H1 (cell line): ENCODE measurements at regions not wholly inside any gene's neighbourhood (a gene's known extent, or its start where the extent isn't known, plus 50 kb on each side); places are given as distances from the start of the nearest gene placed in this dataset.

Experiments used
- CTCF ChIA-PET: fragments of 300-600 bp; sonication (Branson Sonifier 250); formaldehyde crosslinking; loops from one replicate; lab custom pipeline; 2021; ENCODE audit not compliant: partially characterized antibody; lab: Charles Lee
- POLR2A ChIA-PET: fragments of 300-600 bp; sonication (Branson Sonifier 250); formaldehyde crosslinking; loops from one replicate; lab custom pipeline; 2021; ENCODE audit warnings: inconsistent platforms; ENCODE audit not compliant: partially characterized antibody; lab: Charles Lee
- DNase-seq, 2 experiments: peaks; one replicate each; pipeline versions ENCODE4 v3.0.0 to v3.0.0-alpha.2; 2010 to 2022; ENCODE audit warnings: low spot score in 2 of 2, low read depth in 1 of 2, mixed read lengths in 1 of 2
- FAIRE-seq: peaks from 2 replicates; lab custom pipeline; 2011; peaks lifted over from hg19 to GRCh38; lab: Jason Lieb, UNC
- H2AFZ ChIP-seq: 2 replicates; pipeline ENCODE4 v1.8.1; 2012; ENCODE audit warnings: low read length, inconsistent platforms
- H2AK5ac ChIP-seq: 2 replicates; pipeline ENCODE4 v1.6.1; 2013; ENCODE audit warnings: low read depth, low read length
- H2BK120ac ChIP-seq: replicated peaks from 2 replicates; pipeline ENCODE3; 2013; ENCODE audit warnings: low read depth, low read length, inconsistent platforms
- H2BK12ac ChIP-seq: 2 replicates; pipeline ENCODE4 v1.6.1; 2013; ENCODE audit warnings: low read depth, low read length
- H2BK15ac ChIP-seq: 2 replicates; pipeline ENCODE4 v1.6.1; 2013; ENCODE audit warnings: low read length
- H2BK20ac ChIP-seq: 2 replicates; pipeline ENCODE4 v1.6.1; 2013; ENCODE audit warnings: low read length
- H2BK5ac ChIP-seq: 2 replicates; pipeline ENCODE4 v1.6.1; 2013; ENCODE audit warnings: low read depth, low read length
- H3K14ac ChIP-seq: 2 replicates; pipeline ENCODE4 v1.6.1; 2013; ENCODE audit warnings: inconsistent platforms; ENCODE audit not compliant: insufficient read length
- H3K18ac ChIP-seq: 2 replicates; pipeline ENCODE4 v1.6.1; 2013; ENCODE audit warnings: low read length; ENCODE audit errors: extremely low read depth
- H3K23ac ChIP-seq: 2 replicates; pipeline ENCODE4 v1.6.1; 2013; ENCODE audit warnings: inconsistent platforms; ENCODE audit not compliant: insufficient read length
- H3K23me2 ChIP-seq: 2 replicates; pipeline ENCODE4 v1.6.1; 2013; ENCODE audit warnings: low read depth, low read length
- H3K27ac ChIP-seq: 2 replicates; pipeline ENCODE4 v1.6.1; 2011; ENCODE audit warnings: low read depth, low read length, inconsistent platforms
- H3K27me3 ChIP-seq, 4 experiments: replicated peaks in 1 of 4; 1 replicate in 1 of 4; 2 replicates in 3 of 4; pipeline versions ENCODE4 v1.6.1 to v1.8.1; 2011 to 2013; ENCODE audit warnings: low read length in 3 of 4, mild to moderate bottlenecking in 3 of 4, inconsistent platforms in 2 of 4, mixed read lengths in 2 of 4, moderate library complexity in 1 of 4; ENCODE audit not compliant: control insufficient read depth in 3 of 4, insufficient read depth in 3 of 4; ENCODE audit errors: extremely low read depth in 1 of 4
- H3K36me3 ChIP-seq, 4 experiments: 2 replicates each; pipeline versions ENCODE4 v1.6.1 to v1.8.1; 2011 to 2013; ENCODE audit warnings: mild to moderate bottlenecking in 4 of 4, low read length in 3 of 4, moderate library complexity in 2 of 4, control low read depth in 1 of 4, inconsistent platforms in 1 of 4; ENCODE audit not compliant: insufficient read depth in 4 of 4, control insufficient read depth in 2 of 4
- H3K4ac ChIP-seq: replicated peaks from 2 replicates; pipeline ENCODE3; 2013; ENCODE audit warnings: low read length, low read depth, mixed read lengths, inconsistent platforms; ENCODE audit not compliant: insufficient read length
- H3K4me1 ChIP-seq, 4 experiments: replicated peaks in 1 of 4; 1 replicate in 1 of 4; 2 replicates in 3 of 4; pipeline versions ENCODE4 v1.6.1 to v1.8.1; 2011 to 2013; ENCODE audit warnings: low read length in 3 of 4, inconsistent platforms in 2 of 4, mixed read lengths in 1 of 4; ENCODE audit not compliant: insufficient read depth in 4 of 4, control insufficient read depth in 3 of 4
- H3K4me2 ChIP-seq, 2 experiments: 2 replicates each; pipeline versions ENCODE4 v1.6.1 to v1.8.1; 2011 to 2013; ENCODE audit warnings: low read depth in 2 of 2, low read length in 2 of 2, control low read depth in 1 of 2, inconsistent platforms in 1 of 2, mild to moderate bottlenecking in 1 of 2; ENCODE audit not compliant: insufficient read depth in 1 of 2
- H3K4me3 ChIP-seq, 4 experiments: fragments of 200-600, 300-600 bp in 1 of 4; sonication (generic), shearing (Covaris generic), sonication (Bioruptor Twin) in 1 of 4; 2 replicates each; pipeline versions ENCODE4 v1.5.1 to v1.8.1; 2011 to 2016; ENCODE audit warnings: low read length in 4 of 4, low read depth in 3 of 4, control low read depth in 2 of 4, inconsistent platforms in 2 of 4, mild to moderate bottlenecking in 2 of 4, mixed read lengths in 1 of 4, moderate library complexity in 1 of 4; ENCODE audit not compliant: insufficient read depth in 2 of 4; ENCODE audit errors: extremely low read depth in 1 of 4
- H3K56ac ChIP-seq: replicated peaks from 2 replicates; pipeline ENCODE3; 2013; ENCODE audit warnings: low read depth, mild to moderate bottlenecking, mixed read lengths, low read length, inconsistent platforms; ENCODE audit not compliant: insufficient read length
- H3K79me1 ChIP-seq: 2 replicates; pipeline ENCODE4 v1.6.1; 2013; ENCODE audit warnings: low read depth, low read length, control low read depth
- H3K79me2 ChIP-seq, 2 experiments: 2 replicates each; pipeline versions ENCODE4 v1.6.1 to v1.8.1; 2012 to 2013; ENCODE audit warnings: low read length in 2 of 2, mild to moderate bottlenecking in 2 of 2, inconsistent platforms in 1 of 2; ENCODE audit not compliant: insufficient read depth in 2 of 2, control insufficient read depth in 1 of 2
- H3K9ac ChIP-seq, 4 experiments: replicated peaks in 1 of 4; 1 replicate in 1 of 4; 2 replicates in 3 of 4; pipeline versions ENCODE4 v1.6.1 to v1.8.1; 2011 to 2013; ENCODE audit warnings: low read depth in 3 of 4, low read length in 3 of 4, control low read depth in 2 of 4, mild to moderate bottlenecking in 2 of 4, moderate library complexity in 2 of 4, inconsistent platforms in 1 of 4; ENCODE audit errors: extremely low read depth in 1 of 4
- H3K9me3 ChIP-seq, 2 experiments: 2 replicates each; pipeline versions ENCODE4 v1.6.1 to v1.8.1; 2012 to 2013; ENCODE audit warnings: mild to moderate bottlenecking in 2 of 2, moderate library complexity in 2 of 2, control low read depth in 1 of 2, inconsistent platforms in 1 of 2, low read depth in 1 of 2, low read length in 1 of 2, mixed read lengths in 1 of 2; ENCODE audit not compliant: insufficient read depth in 2 of 2
- H4K20me1 ChIP-seq, 2 experiments: replicated peaks in 1 of 2; 2 replicates each; pipeline versions ENCODE3 to v1.8.1; 2011 to 2013; ENCODE audit warnings: inconsistent platforms in 2 of 2, low read length in 2 of 2, mild to moderate bottlenecking in 1 of 2; ENCODE audit not compliant: insufficient read depth in 2 of 2, control insufficient read depth in 1 of 2
- H4K5ac ChIP-seq: 2 replicates; pipeline ENCODE4 v1.6.1; 2013; ENCODE audit warnings: low read length, low read depth, mixed read lengths, inconsistent platforms; ENCODE audit not compliant: insufficient read length
- H4K8ac ChIP-seq: 2 replicates; pipeline ENCODE4 v1.8.0; 2013; ENCODE audit warnings: mild to moderate bottlenecking, moderate library complexity, low read length, inconsistent platforms; ENCODE audit not compliant: insufficient read depth; ENCODE audit errors: extremely low read depth
- H4K91ac ChIP-seq: replicated peaks from 2 replicates; pipeline ENCODE3; 2013; ENCODE audit warnings: low read length, mixed read lengths, inconsistent platforms; ENCODE audit not compliant: insufficient read length
- CHD1 ChIP-seq: IDR thresholded peaks from 2 replicates; pipeline ENCODE4 v1.6.1; 2012; ENCODE audit warnings: low read depth, low read length, improper control_type of control experiment
- HDAC6 ChIP-seq: IDR thresholded peaks from one replicate; pipeline ENCODE4 v1.7.1; 2012; ENCODE audit warnings: low read depth, mild to moderate bottlenecking, inconsistent platforms, low read length, moderate library complexity
- MAFK ChIP-seq: IDR thresholded peaks from 2 replicates; pipeline ENCODE4 v1.6.1; 2012; ENCODE audit warnings: low read depth, mild to moderate bottlenecking, improper control_type of control experiment, low read length
- WGBS, 2 experiments: shearing (Covaris generic) in 1 of 2; methylation state at CpG; one replicate each; pipeline versions ENCODE4 v1.1.6 to v1.1.7; 2013 to 2015; ENCODE audit warnings: low lambda C conversion rate in 2 of 2, mixed read lengths in 2 of 2, inconsistent platforms in 1 of 2, low coverage in 1 of 2, missing lambda C conversion rate in 1 of 2; ENCODE audit not compliant: insufficient replicate concordance in 2 of 2, insufficient coverage in 1 of 2, insufficient read length in 1 of 2; ENCODE audit errors: extremely low coverage in 1 of 2, missing lambda C conversion rate in 1 of 2; 5-methylcytosine and 5-hydroxymethylcytosine counted together

GRCh38 chr3:14652-15051 lies 181.9 kb upstream of the CHL1 start:
- H3K27me3 ChIP-seq, result no peaks in the 10 kb centered on the region
- H2BK5ac ChIP-seq, result no peak overlapping the region
- no peaks in the 10 kb centered on the region for H3K4me1 ChIP-seq
- TF ChIP-seq CHD1, result no peak
- no peak for TF ChIP-seq HDAC6
- TF ChIP-seq MAFK, result no peak
- H3K36me3 ChIP-seq, result no peaks in the 10 kb centered on the region
- POLR2A ChIA-PET, result no interaction called here
- H3K4me2 ChIP-seq, result no peak overlapping the region
- no peak overlapping the region for H4K8ac ChIP-seq
- H3K4me3 ChIP-seq, result no peak overlapping the region
- no peak overlapping the region for H2BK15ac ChIP-seq
- no peaks in the 10 kb centered on the region for H3K9me3 ChIP-seq
- H4K20me1 ChIP-seq, result no peaks in the 10 kb centered on the region
- DNase-seq (no peak), FAIRE-seq (no peak)
- H3K14ac ChIP-seq, result no peak overlapping the region
- no peak overlapping the region for H3K56ac ChIP-seq
- no peak overlapping the region for H3K4ac ChIP-seq
- no peaks in the 10 kb centered on the region for H3K79me2 ChIP-seq
- no peak overlapping the region for H3K23ac ChIP-seq
- H2AK5ac ChIP-seq, result no peak overlapping the region
- H4K5ac ChIP-seq, result no peak overlapping the region
- no peak overlapping the region; the same call in 1 of the 2 replicates for H2AFZ ChIP-seq
- no peak overlapping the region for H2BK120ac ChIP-seq
- H3K27ac ChIP-seq, result no peak overlapping the region
- no peaks in the 10 kb centered on the region for H3K79me1 ChIP-seq
- H3K9ac ChIP-seq, result no peak overlapping the region
- no peak overlapping the region for H3K18ac ChIP-seq
- 79% methylated on average over 3 of the region's 3 CpGs; no CpG with 5 or more reads in 1 of the 2 experiments for whole genome bisulfite sequencing, 2 experiments
- no peak overlapping the region for H4K91ac ChIP-seq
- no peak overlapping the region for H2BK20ac ChIP-seq
- CTCF ChIA-PET, result no interaction called here
- H2BK12ac ChIP-seq, result no peak overlapping the region
- peaks cover 8% of the 10 kb centered on the region; the same call in 1 of the 2 replicates for H3K23me2 ChIP-seq
